Amygdala (tissue), 56 donors: ENCODE measurements at regions not wholly inside any gene's neighbourhood (a gene's known extent, or its start where the extent isn't known, plus 50 kb on each side); places are given as distances from the start of the nearest gene placed in this dataset.

Experiments used
- DNase-seq, 56 donors: peaks; one replicate each; lab custom pipeline; 2025; lab: John Stamatoyannopoulos, UW

DNA sequence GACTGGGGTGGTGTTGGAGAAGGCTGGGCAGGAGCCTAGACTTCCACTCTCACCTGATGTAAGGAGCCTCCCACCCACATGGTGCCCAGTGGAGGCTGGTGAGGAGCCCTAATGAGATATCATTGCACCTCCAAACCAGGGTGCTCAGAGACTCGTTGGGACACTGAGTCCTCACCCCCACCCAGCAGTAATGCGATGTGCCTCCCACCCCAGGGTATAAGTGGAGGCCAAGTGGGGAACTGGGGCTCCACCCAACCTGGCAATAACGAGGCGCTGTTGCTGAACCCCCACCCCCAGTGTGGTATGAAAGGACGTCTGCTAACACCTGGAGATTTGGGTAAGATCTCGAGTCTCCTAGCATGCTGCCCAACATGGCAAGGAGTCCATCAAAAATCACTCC, 510.2 kb downstream of the PREX1 start:
- no peak for DNase-seq

DNA sequence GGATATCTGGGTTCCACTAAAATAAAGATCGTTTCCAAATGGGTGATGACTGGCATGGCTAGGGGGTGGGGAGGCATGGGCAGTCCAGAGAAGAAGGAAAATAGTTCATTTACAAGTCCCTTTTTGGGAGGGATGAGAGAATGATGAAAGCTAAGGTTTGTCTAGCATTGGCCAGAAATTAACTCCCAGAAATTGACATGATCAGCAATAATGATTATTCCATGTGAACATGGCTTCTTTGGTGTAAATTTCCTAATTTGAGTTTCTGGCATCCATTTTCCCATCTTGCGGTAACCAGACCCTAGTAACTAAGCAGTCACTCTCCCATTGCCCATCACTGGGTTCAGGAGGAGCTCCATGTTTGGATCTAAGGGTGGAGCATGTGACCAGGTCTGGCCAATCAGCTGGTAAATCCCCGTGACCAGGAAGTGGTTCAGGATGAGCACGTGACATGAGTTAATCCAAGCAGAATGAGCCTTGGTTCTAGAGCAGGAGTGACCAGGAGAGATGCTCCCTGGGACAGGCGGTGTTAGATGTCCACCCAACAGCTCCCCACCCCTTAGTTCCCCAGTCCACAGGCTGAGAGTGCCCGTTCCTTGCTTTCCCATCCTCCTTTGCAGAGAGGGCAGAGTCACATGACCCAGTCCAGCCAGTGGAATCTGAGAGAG, 512.7 kb downstream of the PREX1 start:
- no peak for DNase-seq

DNA sequence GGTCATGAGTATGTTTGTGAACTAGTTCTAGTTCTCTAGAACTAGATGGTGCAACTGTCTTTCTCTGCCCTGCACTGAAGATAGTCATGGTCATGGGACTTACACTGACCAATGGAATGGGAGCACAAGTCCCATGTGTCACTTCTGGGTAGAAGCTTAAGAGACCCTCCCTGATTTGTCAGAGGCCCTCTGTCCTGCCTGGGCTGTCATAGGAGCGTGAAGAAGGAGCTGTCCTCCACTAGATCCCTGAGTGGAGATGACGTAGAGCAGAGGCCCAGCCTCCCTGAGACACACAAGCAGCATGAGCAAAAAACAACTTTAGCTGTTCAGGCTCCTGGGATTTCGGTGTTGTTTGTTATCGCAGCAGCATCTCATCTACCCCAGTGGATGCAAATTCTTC, 514.5 kb downstream of the PREX1 start:
- no peak for DNase-seq

DNA sequence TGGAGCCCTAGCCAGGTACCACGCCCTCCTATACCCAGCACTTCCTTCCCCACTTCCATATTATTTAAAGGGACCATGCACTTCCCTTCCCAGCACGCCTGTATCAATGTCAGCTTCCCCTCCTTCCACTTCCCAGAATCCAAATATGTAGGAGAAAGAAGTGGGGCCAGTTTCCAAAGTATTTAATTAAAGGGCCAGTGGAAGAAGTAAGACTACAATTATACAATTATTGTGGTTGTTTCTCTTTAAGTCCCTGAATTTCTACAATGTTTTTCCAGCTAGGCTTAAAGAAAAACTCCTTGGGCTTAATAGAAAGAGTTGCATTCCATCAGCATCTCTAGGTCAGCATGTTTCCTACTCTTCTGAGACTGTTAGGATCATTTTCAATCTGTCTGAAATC, 515.8 kb downstream of the PREX1 start:
- no peak for DNase-seq

DNA sequence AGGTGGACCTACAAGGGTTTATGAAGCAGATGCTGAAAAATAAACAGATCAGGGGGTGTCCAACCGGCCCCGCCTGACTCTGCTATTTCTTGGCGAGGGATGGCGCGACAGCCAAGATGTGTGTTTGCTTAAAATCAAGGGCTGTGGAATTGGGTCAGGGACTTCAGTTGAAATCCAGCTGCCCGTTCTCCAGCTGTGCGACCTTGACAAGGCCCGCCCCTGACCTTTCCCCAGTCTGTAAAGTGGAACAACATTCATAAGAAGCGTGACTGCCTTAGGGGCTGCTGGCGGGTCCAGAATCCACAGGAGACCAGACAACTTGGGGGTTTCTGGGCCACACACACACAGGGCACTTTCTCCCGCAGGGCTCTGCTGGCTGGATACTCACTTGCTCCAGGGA, 517.5 kb downstream of the PREX1 start:
- no peak for DNase-seq

DNA sequence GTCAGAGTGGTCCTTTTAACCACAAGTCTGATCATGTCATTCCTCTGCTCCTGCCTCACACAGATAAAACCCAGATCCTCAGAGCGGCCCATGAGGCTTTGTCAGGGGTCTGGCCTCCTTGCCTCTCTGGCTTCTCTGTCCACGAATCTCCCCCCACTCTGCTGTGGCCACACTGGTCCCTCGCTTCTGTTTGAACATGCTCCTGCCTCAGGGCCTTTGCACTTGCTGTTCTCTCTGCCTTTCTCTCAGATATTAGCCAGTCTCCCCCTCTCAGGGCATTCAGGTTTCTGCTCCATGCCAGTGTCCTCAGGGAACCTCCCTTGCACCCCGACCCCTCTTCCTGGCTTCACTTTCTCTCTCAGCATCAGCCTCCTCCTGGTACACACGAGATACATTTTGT, 518.5 kb downstream of the PREX1 start:
- DNase-seq: no peak

DNA sequence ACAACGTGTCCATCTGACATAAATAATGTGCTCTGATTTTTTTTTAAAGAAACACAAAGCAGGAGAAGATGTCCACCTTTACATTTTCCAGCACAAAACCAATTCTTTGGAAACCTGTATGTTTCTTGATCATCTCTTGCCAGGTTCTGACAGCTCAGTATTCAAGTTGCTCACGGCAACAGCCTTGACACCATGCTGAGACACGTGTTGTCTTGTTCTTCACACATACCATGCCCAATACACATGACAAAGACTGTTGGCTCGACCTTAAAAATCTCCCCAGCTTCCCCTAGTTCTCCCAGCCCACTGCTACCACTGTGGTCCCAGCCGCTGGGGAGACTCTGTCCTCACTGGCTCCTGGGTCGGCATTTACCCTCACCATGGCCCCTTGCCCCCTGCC, 518.9 kb downstream of the PREX1 start:
- DNase-seq: no peak

DNA sequence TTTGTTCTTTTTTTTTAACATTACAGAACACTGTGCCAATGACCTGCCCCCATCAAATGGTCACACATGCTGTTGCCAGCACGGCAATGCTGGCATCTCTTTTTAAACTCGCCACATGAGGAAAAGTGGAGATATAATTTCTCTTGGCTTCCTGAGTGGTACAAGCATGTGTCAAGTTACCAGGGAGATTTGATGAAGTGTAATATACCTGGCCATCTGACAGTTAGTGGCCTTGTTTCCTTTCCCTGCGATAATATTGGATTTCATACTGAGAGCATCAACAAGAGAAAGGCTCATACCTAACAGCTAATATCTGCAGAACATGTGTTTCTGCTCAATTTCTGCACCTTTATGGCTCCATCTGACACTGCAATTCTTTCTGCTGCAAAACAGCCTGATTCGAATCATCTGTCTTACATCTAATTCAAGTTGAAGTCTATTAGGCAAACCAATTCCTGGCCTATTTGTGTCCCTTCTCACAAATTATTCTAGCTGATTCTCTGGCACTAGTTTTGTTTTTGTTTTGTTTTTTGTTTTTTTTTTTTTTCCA, 519.5 kb downstream of the PREX1 start:
- DNase-seq: no peak

DNA sequence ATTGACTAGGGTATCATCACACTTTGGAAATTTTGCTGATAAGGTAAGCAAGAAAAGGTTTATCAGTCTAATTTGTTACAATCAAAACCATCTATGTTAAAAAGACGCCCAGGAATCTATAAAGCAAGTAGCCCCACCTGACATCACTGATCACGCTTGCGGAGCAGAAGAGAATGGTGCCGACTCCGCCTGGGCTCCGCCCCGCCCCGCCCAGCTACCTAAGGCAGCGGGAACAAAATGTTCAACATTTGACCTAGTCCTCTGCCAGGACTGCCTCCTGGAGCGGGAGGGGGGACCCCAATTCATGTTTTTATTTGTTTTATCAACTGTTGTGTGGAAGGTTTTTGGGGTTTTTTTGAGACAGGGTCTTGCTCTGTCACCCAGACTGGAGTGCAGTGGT, 520.5 kb downstream of the PREX1 start:
- DNase-seq: no peak

DNA sequence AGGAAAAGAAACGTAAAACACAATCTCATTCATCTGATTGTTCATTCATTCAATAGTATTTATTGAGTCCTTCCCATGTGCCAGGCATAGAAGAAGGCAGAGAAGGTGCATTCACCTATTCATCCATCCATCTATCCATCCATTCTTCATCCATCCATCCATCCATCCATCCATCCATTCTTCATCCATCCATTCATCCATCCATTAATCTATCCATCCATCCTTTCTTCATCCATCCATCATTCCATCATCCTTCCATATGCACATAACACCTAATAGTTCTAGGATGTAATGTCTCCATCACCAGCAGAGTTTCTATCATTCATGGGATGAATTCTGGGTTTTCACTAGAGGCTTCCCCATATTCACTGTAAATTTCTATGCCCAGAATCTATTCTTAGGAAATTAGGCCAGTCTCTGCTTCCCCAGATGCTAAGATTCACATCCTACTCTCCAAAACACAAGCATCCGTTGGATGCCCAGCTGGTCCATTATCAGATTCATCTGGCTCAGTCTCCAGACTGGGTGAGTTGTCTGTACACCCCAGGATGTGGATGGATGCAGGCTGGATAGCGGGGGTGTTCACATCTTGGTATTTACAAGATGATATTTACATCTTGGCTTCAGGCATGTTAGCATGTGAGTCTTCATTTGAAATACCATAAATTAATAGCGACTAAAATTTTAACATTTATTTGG, 517.7 kb upstream of the SULF2 start:
- peak in 3 of 56 donors; percentile 8 to 25 (median 9) for DNase-seq

DNA sequence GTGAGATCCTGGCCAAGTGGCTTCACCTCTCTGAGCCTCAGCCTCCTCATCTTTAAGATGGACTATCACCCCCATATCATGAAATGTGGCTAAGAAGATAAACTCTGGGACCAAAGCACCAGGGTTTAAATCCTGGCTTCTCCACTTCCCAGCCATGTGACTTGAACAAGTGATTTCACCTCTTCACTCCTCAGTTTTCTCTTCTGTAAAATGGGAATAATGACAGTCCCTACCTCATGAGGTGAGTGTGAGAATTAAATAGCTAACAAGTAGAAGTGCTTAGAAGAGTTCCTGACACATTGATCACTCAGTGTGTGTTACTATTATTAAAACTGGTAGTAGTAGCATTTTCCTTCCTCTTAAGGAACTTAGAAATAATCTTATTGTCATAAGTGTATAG, 516.9 kb upstream of the SULF2 start:
- no peak for DNase-seq

DNA sequence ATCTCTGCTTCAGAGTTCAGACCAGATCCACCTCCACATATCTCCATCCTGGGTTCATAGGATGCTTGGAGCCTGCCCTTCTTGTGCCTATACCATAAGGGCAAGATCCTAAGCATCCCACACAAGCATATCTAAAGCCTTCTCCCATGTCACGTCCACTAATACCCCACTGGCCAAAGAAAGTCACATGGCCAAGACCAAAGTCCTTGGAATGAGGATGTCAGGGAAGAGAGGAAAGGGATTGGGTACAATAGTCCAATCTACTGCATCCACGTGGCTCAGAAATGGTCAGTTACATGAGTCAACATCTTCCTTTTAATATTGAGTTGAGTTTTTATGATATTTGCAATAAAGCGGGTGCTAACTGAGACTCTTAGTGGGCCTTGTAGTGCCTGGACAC, 515.9 kb upstream of the SULF2 start:
- DNase-seq: no peak

DNA sequence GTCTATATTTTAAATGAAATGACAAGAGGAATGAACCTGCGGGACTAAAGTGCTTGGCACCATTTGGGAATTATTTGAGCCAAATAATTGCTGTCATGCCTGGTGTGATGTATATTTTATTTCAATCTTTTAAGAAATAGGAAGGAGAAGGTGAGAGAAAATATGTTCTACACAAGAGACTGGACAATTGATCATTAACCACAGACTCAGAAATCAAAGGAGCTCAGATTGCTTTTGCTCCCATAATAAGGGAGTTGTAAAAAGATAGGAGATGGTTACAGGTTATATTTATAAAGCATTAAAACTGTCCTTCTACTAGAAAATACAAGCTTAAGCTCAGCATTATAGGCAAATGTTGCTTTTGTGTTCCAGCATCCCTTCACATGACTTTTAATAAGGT, 515.2 kb upstream of the SULF2 start:
- DNase-seq: no peak

DNA sequence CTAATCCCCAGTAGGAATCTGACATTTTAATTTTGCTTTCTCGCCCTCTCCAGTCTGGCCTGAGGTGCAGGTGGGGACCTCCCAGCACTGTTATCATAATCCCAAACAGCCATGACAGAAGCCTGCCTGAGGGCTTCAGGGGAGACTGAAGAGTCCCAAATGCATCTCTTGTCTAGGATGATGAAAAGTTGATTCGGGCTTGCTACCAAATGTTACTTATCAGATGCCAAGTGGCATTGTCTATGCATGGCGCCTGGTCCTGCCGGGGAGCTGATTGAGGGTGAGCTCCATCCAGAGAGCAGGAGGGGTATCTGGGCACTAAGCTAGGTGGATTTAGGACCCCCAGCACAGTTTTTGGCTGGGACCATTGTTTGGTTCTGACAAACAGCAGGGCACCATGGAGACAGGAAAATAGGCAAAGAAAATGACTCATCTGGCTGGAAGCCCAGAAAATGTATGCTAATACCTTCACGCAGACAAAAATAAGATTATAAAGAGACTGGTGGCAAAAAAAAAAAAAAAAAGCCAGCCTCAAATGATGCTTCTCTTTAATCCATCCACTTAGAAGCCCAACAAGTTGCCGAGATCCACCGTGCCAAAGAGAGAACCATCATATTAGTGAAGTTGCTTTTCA, 513.7 kb upstream of the SULF2 start:
- peak in 12 of 56 donors; percentile 3 to 45 (median 18) for DNase-seq

DNA sequence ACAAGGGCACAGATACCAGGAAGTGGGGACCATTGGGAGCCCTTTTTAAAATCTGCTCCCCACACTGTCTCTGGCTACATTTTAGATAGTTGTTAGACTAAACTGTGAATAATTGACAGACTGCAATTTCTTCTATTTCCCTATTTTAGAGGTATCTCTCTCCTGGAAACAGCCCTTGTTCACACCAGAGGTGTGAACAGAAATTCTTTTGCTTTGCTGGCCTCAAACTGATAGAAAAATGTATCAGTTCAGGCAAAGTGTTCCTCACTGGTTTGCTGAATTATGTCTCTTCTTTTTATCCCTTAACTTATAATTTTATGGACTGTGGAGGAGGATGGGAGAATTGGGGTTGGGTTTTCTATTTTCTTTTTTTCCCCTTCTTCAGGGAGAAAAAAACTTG, 513.2 kb upstream of the SULF2 start:
- no peak for DNase-seq

DNA sequence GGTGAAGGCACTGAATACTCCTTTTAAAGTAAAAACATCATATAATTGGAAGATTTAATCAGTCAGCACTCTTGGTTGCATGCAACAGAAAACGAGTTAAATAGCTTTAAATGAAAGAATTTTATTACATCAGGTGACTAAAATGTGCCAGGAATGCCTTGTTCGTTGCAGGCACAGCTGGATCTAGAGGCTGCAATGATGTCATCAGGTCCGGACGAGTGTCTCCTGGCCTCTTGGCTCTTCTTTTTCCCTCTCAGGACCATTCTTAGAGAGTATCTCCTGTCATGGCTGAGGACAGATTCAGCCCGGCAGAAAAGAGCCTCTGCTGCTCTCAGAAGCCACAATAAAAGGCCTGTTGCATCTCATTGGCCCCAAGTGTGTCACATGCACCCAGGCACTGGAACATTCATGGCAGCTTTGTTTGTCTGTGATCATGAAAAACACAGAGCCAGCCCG, 510.7 kb upstream of the SULF2 start:
- DNase-seq: peak in 15 of 56 donors; percentile 1 to 42 (median 14)

DNA sequence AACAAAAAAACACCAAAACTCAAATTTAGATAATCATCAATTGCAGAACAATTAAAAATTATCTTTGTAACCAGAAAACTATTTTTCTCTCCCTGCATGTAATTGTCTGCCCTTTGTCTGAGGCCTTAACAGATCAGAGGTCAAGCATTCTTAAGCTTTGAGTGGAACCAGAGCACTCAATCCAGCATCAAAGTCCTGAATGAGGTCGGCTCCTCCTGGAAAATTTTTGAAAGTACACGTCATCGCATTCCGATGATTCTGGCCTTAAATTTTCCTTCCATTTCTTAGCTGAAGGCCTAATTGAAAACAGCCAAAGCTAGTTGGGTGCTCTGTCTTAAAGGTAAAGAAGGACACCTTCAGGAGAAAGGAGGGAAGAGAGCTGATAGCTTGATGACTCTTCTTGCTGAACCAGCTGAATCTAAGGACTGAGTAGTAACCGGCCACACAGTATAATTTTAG, 510.2 kb upstream of the SULF2 start:
- no peak for DNase-seq

DNA sequence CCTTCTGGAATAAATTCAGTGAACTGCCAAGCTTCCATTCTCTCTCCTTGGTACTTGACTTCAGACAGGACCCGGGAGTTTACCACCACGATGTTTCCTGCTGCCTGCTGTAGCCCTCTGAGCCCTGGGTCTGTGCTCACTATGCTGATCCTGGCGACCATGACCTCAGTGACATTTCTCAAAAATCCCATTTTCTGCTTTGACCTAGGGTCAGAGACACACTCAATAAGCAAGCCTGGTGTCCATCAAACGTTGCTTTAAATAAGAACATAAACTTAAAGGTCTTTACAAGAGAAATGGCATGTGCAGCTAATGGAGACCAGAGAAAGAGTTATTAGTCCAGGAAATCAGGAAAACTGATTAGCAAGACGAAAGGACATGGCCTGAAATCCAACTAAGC, 509.7 kb upstream of the SULF2 start:
- no peak for DNase-seq

DNA sequence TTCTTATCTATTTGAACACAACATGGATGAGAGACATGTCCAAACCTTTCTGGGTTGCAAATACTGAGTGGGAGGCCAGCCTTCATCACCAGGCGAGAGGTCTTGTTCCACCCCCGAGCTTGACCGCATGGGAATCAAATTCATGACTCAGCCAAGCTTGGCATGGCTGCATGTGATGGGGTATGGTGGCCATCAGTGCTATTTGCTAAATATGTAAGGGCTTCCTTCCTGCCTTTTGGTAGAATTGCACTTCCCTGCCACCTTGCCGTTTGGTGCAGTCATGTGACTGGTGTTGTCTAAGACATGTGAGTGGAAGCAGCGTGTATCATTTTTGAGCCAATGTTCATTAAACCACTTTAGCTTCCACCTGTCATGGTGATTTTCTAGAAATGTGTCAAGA, 508.9 kb upstream of the SULF2 start:
- no peak for DNase-seq

DNA sequence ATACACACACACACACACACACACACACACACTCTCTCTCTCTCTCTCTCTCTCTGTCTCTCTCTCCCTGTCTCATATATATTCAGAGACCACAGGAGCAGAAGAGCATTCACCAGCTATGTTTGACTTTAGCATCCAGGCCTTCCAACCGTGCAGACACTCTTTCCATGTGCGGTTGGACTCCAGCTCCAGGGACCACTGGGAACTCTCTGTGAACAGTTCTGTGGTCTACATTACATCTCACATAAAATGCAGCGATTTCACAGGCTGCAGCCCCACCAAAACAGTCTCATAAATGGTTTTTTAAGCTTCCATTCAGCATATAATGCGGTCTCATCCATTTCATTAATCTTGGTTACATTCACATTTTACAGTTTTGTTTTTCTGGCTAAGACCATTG, 508.4 kb upstream of the SULF2 start:
- DNase-seq: no peak

DNA sequence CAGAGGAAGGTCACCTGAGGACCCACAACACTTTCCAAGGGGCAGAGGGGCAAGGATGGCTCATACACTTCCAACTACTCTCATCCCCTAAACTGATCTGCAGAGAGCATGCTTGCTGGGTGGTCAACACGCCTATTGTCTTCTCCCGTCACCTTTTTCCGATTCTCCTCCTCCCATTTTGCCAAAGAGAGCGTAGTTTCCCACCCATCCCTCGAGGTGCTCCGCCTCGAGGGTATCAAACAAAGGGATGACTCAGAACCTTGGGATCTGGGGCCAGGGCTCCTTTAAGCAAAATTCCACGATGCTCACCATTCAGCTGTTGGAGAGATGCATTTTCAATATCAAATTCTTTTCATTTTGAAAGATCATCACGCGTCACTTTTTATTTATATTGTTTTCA, 507.5 kb upstream of the SULF2 start:
- no peak for DNase-seq

DNA sequence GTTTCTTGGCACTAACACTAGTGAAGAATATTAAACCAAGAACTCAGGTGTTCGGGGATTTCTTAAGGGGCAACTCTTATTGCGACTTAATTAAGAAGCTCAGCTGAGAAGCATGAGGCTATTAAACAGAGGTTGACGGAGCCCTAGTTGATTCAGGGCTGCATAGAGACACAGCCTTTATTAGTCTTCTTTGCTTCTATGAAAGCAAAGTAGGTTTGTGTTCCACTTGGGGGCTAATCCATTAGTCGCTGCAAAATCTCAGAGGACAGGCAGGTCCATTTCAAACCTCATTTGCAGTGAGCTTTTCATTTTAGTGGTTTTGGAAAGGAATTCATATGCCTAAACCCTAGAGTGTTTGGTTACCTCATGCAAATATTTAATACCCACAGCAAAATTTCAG, 506.6 kb upstream of the SULF2 start:
- no peak for DNase-seq
